K562 (cell line): ENCODE measurements at regions not wholly inside any gene's neighbourhood (a gene's known extent, or its start where the extent isn't known, plus 50 kb on each side); places are given as distances from the start of the nearest gene placed in this dataset.

Experiments used
- ATAC-seq: fragments of 200-7000 bp; cut with Tn5 transposase; 3 replicates; pipeline ENCODE4 v1.9.1; 2020; ENCODE audit warnings: moderate library complexity
- BruUV-seq: library from RNA; stranded (reverse); fragments of 400-500 nt; replicated peaks from 2 replicates; lab custom pipeline; 2021; lab: Mats Ljungman, UMichigan
- CTCF ChIA-PET: fragments of 300-600 bp; formaldehyde crosslinking; extraction: SDS; loops from one replicate; lab custom pipeline; 2021; ENCODE audit warnings: low intra/inter-chr PET ratio; lab: Yijun Ruan, JAX
- POLR2A ChIA-PET: fragments of 300-600, 350-650 bp; sonication (Branson Sonifier 250); formaldehyde crosslinking; extraction: SDS; loops from one replicate; lab custom pipeline; 2021; ENCODE audit warnings: antibody characterized with exemption, inconsistent platforms; lab: Yijun Ruan, JAX
- DNase-seq, 4 experiments: peaks; one replicate each; pipeline versions ENCODE4 v3.0.0 to v3.0.0-alpha.2; 2011 to 2018; ENCODE audit warnings: low spot score in 3 of 4, mixed read lengths in 3 of 4; ENCODE audit errors: extremely low read depth in 1 of 4
- FAIRE-seq: peaks from 2 replicates; lab custom pipeline; 2011; peaks lifted over from hg19 to GRCh38; lab: Jason Lieb, UNC
- H2AFZ ChIP-seq: 2 replicates; pipeline ENCODE4 v1.6.0; 2011; ENCODE audit warnings: low read depth, low read length, control low read depth, inconsistent platforms
- H3K27ac ChIP-seq: fragments of 200-600 bp; 3 replicates; pipeline ENCODE4 v1.8.0; 2011; ENCODE audit warnings: low read depth, mild to moderate bottlenecking, control low read depth, inconsistent platforms, low read length, moderate library complexity, mixed read lengths; ENCODE audit errors: extremely low read depth
- H3K27me3 ChIP-seq, 2 experiments: fragments of 300-600 bp in 1 of 2; 2 replicates in 1 of 2; 3 replicates in 1 of 2; pipeline versions ENCODE4 v1.6.0 to v1.8.0; 2011; ENCODE audit warnings: inconsistent platforms in 2 of 2, low read length in 2 of 2, mild to moderate bottlenecking in 1 of 2, mixed read lengths in 1 of 2, moderate library complexity in 1 of 2; ENCODE audit not compliant: control insufficient read depth in 2 of 2, insufficient read depth in 2 of 2
- H3K36me3 ChIP-seq: fragments of 300-600 bp; 3 replicates; pipeline ENCODE4 v1.8.0; 2011; ENCODE audit warnings: mild to moderate bottlenecking, low read length, inconsistent platforms; ENCODE audit not compliant: control insufficient read depth, insufficient read depth
- H3K4me1 ChIP-seq, 2 experiments: fragments of 200-600 bp in 1 of 2; replicated peaks in 1 of 2; 2 replicates in 1 of 2; 3 replicates in 1 of 2; pipeline versions ENCODE4 v1.5.1 to v1.8.0; 2011; ENCODE audit warnings: inconsistent platforms in 2 of 2, low read length in 2 of 2, mild to moderate bottlenecking in 1 of 2, mixed read lengths in 1 of 2, moderate library complexity in 1 of 2; ENCODE audit not compliant: control insufficient read depth in 2 of 2, insufficient read depth in 2 of 2
- H3K4me2 ChIP-seq: 2 replicates; pipeline ENCODE4 v1.6.1; 2011; ENCODE audit warnings: low read length, control low read depth, inconsistent platforms, mixed read lengths; ENCODE audit not compliant: insufficient read depth
- H3K4me3 ChIP-seq: fragments of 200-600 bp; sonication (generic), shearing (Covaris generic); 2 replicates; pipeline ENCODE4 v1.5.1; 2016; ENCODE audit warnings: control low read depth, inconsistent platforms
- H3K79me2 ChIP-seq: fragments of 200-600 bp; 3 replicates; pipeline ENCODE4 v1.8.0; 2011; ENCODE audit warnings: low read length, inconsistent platforms; ENCODE audit not compliant: control insufficient read depth, insufficient read depth
- H3K9ac ChIP-seq, 2 experiments: 2 replicates each; pipeline versions ENCODE4 v1.6.0 to v1.6.1; 2011; ENCODE audit warnings: low read depth in 2 of 2, low read length in 2 of 2, control low read depth in 1 of 2, inconsistent platforms in 1 of 2, mild to moderate bottlenecking in 1 of 2, mixed read lengths in 1 of 2; ENCODE audit not compliant: insufficient read depth in 1 of 2
- H3K9me1 ChIP-seq: one replicate; pipeline ENCODE4 v1.6.0; 2011; ENCODE audit warnings: inconsistent platforms, mild to moderate bottlenecking, low read length, moderate library complexity; ENCODE audit not compliant: control insufficient read depth, insufficient read depth
- H3K9me3 ChIP-seq: replicated peaks from 2 replicates; pipeline ENCODE4 v1.5.1; 2011; ENCODE audit warnings: low read depth, low read length, inconsistent platforms; ENCODE audit not compliant: control insufficient read depth, insufficient read depth
- H4K20me1 ChIP-seq: replicated peaks from 2 replicates; pipeline ENCODE4 v1.6.1; 2011; ENCODE audit warnings: low read length, inconsistent platforms, mixed read lengths; ENCODE audit not compliant: control insufficient read depth, insufficient read depth
- ASH1L ChIP-seq: fragments of 450-650 bp; IDR thresholded peaks from 2 replicates; pipeline ENCODE4 v1.6.1; 2018; ENCODE audit warnings: borderline replicate concordance, mild to moderate bottlenecking, low read depth; ENCODE audit not compliant: partially characterized antibody
- CEBPB ChIP-seq: fragments of 450-650 bp; IDR thresholded peaks from 2 replicates; pipeline ENCODE4 v1.6.1; 2016; ENCODE audit warnings: missing genetic modification characterization, missing compliant biosample characterization
- CHD4 ChIP-seq: fragments of 200-600 bp; sonication (generic); IDR thresholded peaks from 3 replicates; pipeline ENCODE4 v1.6.1; 2012; ENCODE audit warnings: low read depth, mild to moderate bottlenecking, mixed read lengths, low read length, inconsistent platforms; ENCODE audit not compliant: insufficient read depth, insufficient replicate concordance, poor library complexity, severe bottlenecking
- HLTF ChIP-seq: fragments of 450-650 bp; IDR thresholded peaks from 2 replicates; pipeline ENCODE4 v1.6.1; 2016
- NBN ChIP-seq: fragments of 450-650 bp; IDR thresholded peaks from 2 replicates; pipeline ENCODE4 v1.6.1; 2016; ENCODE audit warnings: low read depth, mild to moderate bottlenecking
- PYGO2 ChIP-seq: fragments of 450-650 bp; IDR thresholded peaks from 2 replicates; pipeline ENCODE4 v1.6.1; 2016; ENCODE audit warnings: mild to moderate bottlenecking, missing genetic modification characterization, moderate library complexity, missing compliant biosample characterization
- SAFB2 ChIP-seq: fragments of 200-400 bp; formaldehyde crosslinking; IDR thresholded peaks from 2 replicates; pipeline ENCODE4 v1.6.1; 2018; ENCODE audit warnings: borderline replicate concordance, low read length, low read depth, moderate library complexity; ENCODE audit not compliant: severe bottlenecking
- SIN3B ChIP-seq: fragments of 450-650 bp; IDR thresholded peaks from 2 replicates; pipeline ENCODE4 v1.6.1; 2017; ENCODE audit warnings: low read depth, mild to moderate bottlenecking, moderate library complexity
- TOE1 ChIP-seq, 2 experiments: fragments of 450-650 bp in 1 of 2; sonication (generic) in 1 of 2; formaldehyde crosslinking in 1 of 2; IDR thresholded peaks; 2 replicates each; pipeline versions ENCODE4 v1.7.1 to v1.8.0; 2016 to 2022; ENCODE audit warnings: borderline replicate concordance in 2 of 2, mild to moderate bottlenecking in 2 of 2, antibody characterized with exemption in 1 of 2, inconsistent platforms in 1 of 2, low read depth in 1 of 2, missing genetic modification reagents in 1 of 2, moderate library complexity in 1 of 2
- ZNF12 ChIP-seq: sonication (generic); formaldehyde crosslinking; IDR thresholded peaks from 2 replicates; pipeline ENCODE4 v1.4.0; 2020; ENCODE audit warnings: mild to moderate bottlenecking, missing genetic modification reagents
- ZNF324 ChIP-seq: fragments of 250-450 bp; sonication (Bioruptor Pico); IDR thresholded peaks from 2 replicates; pipeline ENCODE4 v1.4.0; 2020; ENCODE audit warnings: mild to moderate bottlenecking
- ZNF444 ChIP-seq: fragments of 250-450 bp; sonication (Bioruptor Pico); IDR thresholded peaks from 2 replicates; pipeline ENCODE4 v1.4.0; 2020; ENCODE audit warnings: mild to moderate bottlenecking, moderate library complexity
- ZNF583 ChIP-seq: fragments of 250-450 bp; sonication (Bioruptor Pico); IDR thresholded peaks from 2 replicates; pipeline ENCODE4 v1.4.0; 2020
- ZNF699 ChIP-seq: fragments of 250-450 bp; sonication (Bioruptor Pico); IDR thresholded peaks from 2 replicates; pipeline ENCODE4 v1.8.0; 2021; ENCODE audit warnings: mild to moderate bottlenecking, moderate library complexity; ENCODE audit not compliant: insufficient replicate concordance
- in situ Hi-C: fragments of 300-500 bp; cut with MboI; formaldehyde crosslinking; loops from 4 replicates; pipeline ENCODE4 v1.15.0; 2018; ENCODE audit warnings: inconsistent platforms, mixed read lengths
- intact Hi-C: fragments of 100-400 bp; cut with micrococcal nuclease; formaldehyde crosslinking; loops from 2 replicates; pipeline ENCODE4 v1.14.2; 2022
- TF ChIP-seq, protein P1 (sequence below): sonication (generic); formaldehyde crosslinking; IDR thresholded peaks from 2 replicates; pipeline ENCODE4 v1.9.0; 2022; ENCODE audit warnings: mild to moderate bottlenecking, missing genetic modification reagents
- TF ChIP-seq, protein P2 (sequence below), 2 experiments: fragments of 250-450 bp in 1 of 2; fragments of 450-650 bp in 1 of 2; sonication (Bioruptor Pico) in 1 of 2; IDR thresholded peaks; 2 replicates each; pipeline versions ENCODE4 v1.6.1 to v1.8.0; 2016 to 2021; ENCODE audit warnings: mild to moderate bottlenecking in 2 of 2, moderate library complexity in 2 of 2, missing compliant biosample characterization in 1 of 2, missing genetic modification characterization in 1 of 2
- TF ChIP-seq, protein P3 (sequence below): IDR thresholded peaks from 2 replicates; pipeline ENCODE4 v1.6.1; 2011; ENCODE audit warnings: borderline replicate concordance, low read depth, mild to moderate bottlenecking, moderate library complexity, low read length; ENCODE audit not compliant: insufficient read depth, poor library complexity, severe bottlenecking

DNA sequence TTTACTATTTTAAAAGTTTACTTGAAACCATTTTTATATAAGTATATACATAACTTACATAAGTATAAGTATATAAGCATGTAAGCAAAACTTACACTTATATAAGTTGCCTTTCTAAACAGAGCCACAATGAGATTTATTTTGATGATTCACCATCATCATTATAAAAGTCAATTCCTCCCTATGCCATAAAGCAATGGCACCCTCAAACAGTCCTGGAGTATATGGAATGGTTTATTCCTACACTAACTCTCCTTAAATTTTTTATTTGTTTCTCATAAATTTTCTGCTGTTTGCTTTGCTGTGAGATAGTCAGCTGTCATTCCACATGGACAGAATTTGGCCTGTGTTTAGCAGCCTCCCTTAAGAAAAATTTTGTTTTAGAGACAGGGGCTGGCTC is 114.2 kb downstream of the NAB1 start:
- POLR2A ChIA-PET: no interaction called here
- DNase-seq (no peak), ATAC-seq (no peak), FAIRE-seq (peak; percentile 40)
- in situ Hi-C loops: no loop called here
- no peak overlapping the region for H3K27ac ChIP-seq
- no TSS peak for BruUV-seq
- no peak overlapping the region for H3K4me3 ChIP-seq
- H3K4me1 ChIP-seq: peaks cover 0 to 17% of the 10 kb centered on the region in 2 experiments; a peak in 3 of 5 replicates
- no peaks in the 10 kb centered on the region for H3K27me3 ChIP-seq
- TF ChIP-seq CHD4 (no peak), SIN3B (no peak), ZNF324 (CRISPR knock-in tag) (no peak), CEBPB (tag) (no peak), NBN (no peak), ASH1L (no peak), ZNF444 (CRISPR knock-in tag) (no peak), PYGO2 (tag) (no peak), HLTF (no peak), SAFB2 (no peak), ZNF699 (no peak), TOE1 (IDR thresholded peaks at IDR 0.05; ENCODE audit: borderline replicate concordance) (no peak), TOE1 (CRISPR knock-in tag; IDR thresholded peaks at IDR 0.05; ENCODE audit: borderline replicate concordance, low read depth) (no peak), ZNF583 (CRISPR knock-in tag) (no peak), ZNF12 (CRISPR knock-in tag) (no peak)
- TF ChIP-seq, protein P1, sequence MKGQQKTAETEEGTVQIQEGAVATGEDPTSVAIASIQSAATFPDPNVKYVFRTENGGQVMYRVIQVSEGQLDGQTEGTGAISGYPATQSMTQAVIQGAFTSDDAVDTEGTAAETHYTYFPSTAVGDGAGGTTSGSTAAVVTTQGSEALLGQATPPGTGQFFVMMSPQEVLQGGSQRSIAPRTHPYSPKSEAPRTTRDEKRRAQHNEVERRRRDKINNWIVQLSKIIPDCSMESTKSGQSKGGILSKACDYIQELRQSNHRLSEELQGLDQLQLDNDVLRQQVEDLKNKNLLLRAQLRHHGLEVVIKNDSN (CRISPR knock-in tag): no peak
- TF ChIP-seq, protein P2, sequence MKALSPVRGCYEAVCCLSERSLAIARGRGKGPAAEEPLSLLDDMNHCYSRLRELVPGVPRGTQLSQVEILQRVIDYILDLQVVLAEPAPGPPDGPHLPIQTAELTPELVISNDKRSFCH (CRISPR knock-in tag; IDR thresholded peaks at IDR 0.05): no peak
- TF ChIP-seq, protein P2 (tag; IDR thresholded peaks at IDR 0.05): no peak
- TF ChIP-seq, protein P3, sequence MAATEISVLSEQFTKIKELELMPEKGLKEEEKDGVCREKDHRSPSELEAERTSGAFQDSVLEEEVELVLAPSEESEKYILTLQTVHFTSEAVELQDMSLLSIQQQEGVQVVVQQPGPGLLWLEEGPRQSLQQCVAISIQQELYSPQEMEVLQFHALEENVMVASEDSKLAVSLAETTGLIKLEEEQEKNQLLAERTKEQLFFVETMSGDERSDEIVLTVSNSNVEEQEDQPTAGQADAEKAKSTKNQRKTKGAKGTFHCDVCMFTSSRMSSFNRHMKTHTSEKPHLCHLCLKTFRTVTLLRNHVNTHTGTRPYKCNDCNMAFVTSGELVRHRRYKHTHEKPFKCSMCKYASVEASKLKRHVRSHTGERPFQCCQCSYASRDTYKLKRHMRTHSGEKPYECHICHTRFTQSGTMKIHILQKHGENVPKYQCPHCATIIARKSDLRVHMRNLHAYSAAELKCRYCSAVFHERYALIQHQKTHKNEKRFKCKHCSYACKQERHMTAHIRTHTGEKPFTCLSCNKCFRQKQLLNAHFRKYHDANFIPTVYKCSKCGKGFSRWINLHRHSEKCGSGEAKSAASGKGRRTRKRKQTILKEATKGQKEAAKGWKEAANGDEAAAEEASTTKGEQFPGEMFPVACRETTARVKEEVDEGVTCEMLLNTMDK: no peak
- H3K9me1 ChIP-seq: no peaks in the 10 kb centered on the region
- H2AFZ ChIP-seq: no peak overlapping the region
- no peaks in the 10 kb centered on the region for H3K36me3 ChIP-seq
- H3K79me2 ChIP-seq: no peaks in the 10 kb centered on the region
- intact Hi-C loops: no loop called here
- CTCF ChIA-PET: no interaction called here
- no peak overlapping the region for H3K9ac ChIP-seq
- no peaks in the 10 kb centered on the region for H4K20me1 ChIP-seq
- no peak overlapping the region for H3K4me2 ChIP-seq
- no peaks in the 10 kb centered on the region for H3K9me3 ChIP-seq
